SU-DHL-6 (cell line): ENCODE measurements at regions not wholly inside any gene's neighbourhood (a gene's known extent, or its start where the extent isn't known, plus 50 kb on each side); places are given as distances from the start of the nearest gene placed in this dataset.

Experiments used
- CTCF ChIP-seq: fragments of 200-600 bp; sonication (generic); IDR thresholded peaks from one replicate; pipeline ENCODE4 v1.5.1; 2017; ENCODE audit warnings: antibody characterized with exemption, mild to moderate bottlenecking, low read length, moderate library complexity; ENCODE audit not compliant: insufficient read depth, poor library complexity, severe bottlenecking
- EZH2phosphoT487 ChIP-seq: fragments of 200-600 bp; sonication (generic), shearing (Covaris generic); conservative IDR thresholded peaks from 2 replicates; pipeline ENCODE4 v1.6.1; 2018; ENCODE audit warnings: mild to moderate bottlenecking, antibody characterized with exemption, low read length, moderate library complexity, mixed read lengths

GRCh38 chr6:54770328-54770727, 76.2 kb upstream of the FAM83B start:
- TF ChIP-seq CTCF (no peak), EZH2phosphoT487 (no peak)
